ENCODE measurements at regions not wholly inside any gene's neighbourhood (a gene's known extent, or its start where the extent isn't known, plus 50 kb on each side); places are given as distances from the start of the nearest gene placed in this dataset.

DNA sequence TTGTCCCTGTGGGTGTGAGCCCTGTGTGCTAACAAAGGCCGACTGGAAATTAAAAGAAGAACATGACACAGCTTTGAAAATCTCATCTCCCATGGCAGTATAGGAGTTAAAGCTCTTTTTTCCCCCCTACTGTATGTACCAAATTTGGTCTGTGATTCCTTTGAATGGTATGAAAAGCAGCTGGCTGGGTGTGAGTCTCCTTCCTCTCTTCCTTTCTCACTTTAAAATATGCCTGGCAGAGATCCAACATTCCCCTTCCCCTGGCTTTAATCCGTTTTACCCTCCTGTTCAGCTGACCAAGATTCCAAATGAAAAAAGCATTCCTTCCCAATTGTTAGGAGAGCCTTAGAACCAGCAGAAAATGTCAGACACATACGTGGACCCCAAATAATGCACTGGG, 225.0 kb upstream of the CELF2 start:
- H3K4me3 ChIP-seq (ENCODE audit: low read depth, low read length) = no peak overlapping the region
- TF ChIP-seq, protein P1, sequence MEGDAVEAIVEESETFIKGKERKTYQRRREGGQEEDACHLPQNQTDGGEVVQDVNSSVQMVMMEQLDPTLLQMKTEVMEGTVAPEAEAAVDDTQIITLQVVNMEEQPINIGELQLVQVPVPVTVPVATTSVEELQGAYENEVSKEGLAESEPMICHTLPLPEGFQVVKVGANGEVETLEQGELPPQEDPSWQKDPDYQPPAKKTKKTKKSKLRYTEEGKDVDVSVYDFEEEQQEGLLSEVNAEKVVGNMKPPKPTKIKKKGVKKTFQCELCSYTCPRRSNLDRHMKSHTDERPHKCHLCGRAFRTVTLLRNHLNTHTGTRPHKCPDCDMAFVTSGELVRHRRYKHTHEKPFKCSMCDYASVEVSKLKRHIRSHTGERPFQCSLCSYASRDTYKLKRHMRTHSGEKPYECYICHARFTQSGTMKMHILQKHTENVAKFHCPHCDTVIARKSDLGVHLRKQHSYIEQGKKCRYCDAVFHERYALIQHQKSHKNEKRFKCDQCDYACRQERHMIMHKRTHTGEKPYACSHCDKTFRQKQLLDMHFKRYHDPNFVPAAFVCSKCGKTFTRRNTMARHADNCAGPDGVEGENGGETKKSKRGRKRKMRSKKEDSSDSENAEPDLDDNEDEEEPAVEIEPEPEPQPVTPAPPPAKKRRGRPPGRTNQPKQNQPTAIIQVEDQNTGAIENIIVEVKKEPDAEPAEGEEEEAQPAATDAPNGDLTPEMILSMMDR (IDR thresholded peaks at IDR 0.05; ENCODE audit: borderline replicate concordance, insufficient read depth, low read depth, low read length) = no peak

DNA sequence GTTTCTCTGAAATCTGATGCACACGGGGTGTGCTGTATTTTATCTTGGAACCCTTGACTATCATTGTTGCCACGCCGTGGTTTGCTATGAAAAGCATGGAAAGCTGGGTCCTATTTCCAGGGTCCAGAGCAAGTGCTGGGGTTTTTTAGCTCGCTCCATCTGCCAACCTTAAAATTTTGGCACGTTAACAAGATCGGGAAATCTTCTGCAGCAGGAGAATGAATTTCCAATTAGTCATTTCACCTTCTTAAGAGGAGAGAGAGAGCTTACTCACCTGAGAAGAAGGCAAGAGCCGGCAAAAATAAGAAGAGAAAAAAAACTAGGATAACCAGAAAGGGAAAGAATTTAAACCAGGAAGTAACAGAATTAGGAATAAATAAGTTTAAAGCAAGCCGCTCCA, 223.6 kb upstream of the CELF2 start:
- TF ChIP-seq, protein P1 (IDR thresholded peaks at IDR 0.05; ENCODE audit: borderline replicate concordance, insufficient read depth, low read depth, low read length) = no peak
- no peak overlapping the region for H3K4me3 ChIP-seq (ENCODE audit: low read depth, low read length)

DNA sequence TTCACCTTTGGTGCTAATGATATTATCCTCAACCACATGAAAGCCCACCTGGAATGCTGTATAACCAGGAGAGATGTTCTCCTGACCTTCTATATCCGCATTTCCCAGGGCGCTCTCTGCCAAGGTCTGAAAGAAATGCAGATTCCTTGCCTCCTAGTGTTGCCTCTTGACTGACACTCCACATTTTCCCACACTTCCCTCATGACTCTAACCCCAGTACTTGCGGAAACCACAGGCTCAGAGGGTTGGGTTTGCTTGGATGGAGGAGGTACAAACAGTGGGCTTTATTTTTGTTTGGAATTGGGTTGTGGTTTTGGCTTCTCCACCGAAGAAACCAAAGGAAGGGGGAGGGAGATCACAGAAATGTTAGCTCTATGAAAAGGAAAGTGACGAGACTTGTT, 222.9 kb upstream of the CELF2 start:
- TF ChIP-seq, protein P1 (IDR thresholded peaks at IDR 0.05; ENCODE audit: borderline replicate concordance, insufficient read depth, low read depth, low read length) = no peak
- no peak overlapping the region for H3K4me3 ChIP-seq (ENCODE audit: low read depth, low read length)

DNA sequence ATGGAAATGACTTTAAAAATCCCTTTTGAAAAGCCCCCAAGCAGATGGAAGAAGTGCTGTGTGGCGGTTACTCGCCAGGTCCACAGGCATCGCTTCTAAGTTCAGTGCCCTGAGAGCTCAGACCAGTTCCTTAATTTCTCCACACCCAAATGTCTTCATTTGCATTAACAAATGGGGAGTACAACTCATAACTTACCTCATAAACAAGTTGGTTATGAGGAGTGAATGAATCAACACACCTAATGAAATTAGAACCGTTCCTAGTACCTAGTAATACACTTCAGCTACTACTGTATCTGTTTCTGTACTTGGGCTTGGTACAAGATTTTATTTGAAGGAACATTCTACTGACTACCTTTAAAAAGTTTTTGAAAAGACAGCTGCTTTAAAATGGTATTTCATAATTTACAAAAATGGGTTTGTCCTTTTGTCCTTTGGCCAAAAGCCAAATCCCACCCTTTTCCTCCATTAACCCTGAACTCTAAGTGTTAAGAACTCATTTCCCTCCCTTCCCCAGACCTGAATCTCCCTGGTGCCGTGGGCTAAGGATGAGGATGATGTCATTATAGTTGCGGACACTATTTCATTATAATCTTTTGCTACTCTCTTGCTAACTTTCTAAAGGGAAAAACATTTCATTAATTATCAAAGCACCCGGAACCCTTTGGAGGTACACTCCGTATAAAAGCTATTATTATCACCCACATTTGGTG, 221.5 kb upstream of the CELF2 start:
- H3K4me3 ChIP-seq (ENCODE audit: low read depth, low read length) = no peak overlapping the region
- TF ChIP-seq, protein P1 (IDR thresholded peaks at IDR 0.05; ENCODE audit: borderline replicate concordance, insufficient read depth, low read depth, low read length) = no peak

DNA sequence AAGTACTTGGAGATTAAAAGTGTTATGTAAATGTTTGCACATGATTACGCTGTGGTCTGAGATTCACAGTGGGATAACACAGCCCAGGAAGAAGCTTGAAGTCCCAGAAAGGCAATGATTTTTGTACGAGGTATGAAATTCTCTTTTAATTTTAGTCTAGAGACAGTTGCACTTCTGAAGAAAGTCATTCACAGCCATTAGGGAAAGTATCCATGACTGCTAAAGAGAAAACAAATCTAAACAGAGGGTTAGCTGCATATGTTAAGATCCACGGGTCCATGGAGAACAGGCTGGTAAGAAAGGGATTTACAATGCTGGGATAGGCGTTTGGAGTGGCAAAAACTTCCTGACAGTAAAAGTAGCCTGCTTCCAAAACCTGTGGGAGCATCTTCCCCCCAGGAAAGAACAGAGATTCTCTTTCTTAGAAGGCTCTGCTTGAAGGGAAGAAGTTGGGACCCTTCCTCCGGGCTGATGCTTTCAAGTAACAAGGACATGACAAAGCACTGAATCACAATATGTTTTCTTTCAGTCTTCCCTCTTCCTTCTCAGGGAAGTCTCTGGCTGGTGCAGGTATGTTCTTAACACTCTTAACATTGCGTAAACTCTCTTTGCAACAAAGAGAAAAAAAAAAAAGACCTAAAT, 220.8 kb upstream of the CELF2 start:
- TF ChIP-seq, protein P1 (IDR thresholded peaks at IDR 0.05; ENCODE audit: borderline replicate concordance, insufficient read depth, low read depth, low read length) = no peak
- H3K4me3 ChIP-seq (ENCODE audit: low read depth, low read length) = no peak overlapping the region

DNA sequence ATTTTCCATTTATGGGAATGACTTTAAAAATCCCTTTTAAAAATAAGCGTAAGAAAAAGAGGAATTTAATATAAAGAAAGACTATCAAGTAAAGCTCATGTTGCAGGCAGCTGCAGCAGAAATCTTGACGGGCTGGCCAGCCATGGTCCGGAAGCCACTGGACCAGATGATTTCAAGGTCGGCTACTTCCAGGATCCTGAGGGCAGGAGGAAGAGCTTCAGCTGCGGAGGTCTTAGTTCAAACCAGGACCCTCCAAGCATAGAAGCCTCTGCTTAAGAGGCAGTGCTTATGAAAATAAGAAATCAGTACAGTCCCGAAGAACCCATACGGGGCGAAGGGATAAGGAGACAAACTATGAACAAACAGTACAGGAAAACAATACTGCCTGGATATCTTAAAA, 220.2 kb upstream of the CELF2 start:
- H3K4me3 ChIP-seq (ENCODE audit: low read depth, low read length) = no peak overlapping the region
- TF ChIP-seq, protein P1 (IDR thresholded peaks at IDR 0.05; ENCODE audit: borderline replicate concordance, insufficient read depth, low read depth, low read length) = no peak

All from GM12875 (cell line).